Fibroblast of lung (primary cell): ENCODE measurements at regions not wholly inside any gene's neighbourhood (a gene's known extent, or its start where the extent isn't known, plus 50 kb on each side); places are given as distances from the start of the nearest gene placed in this dataset.

Experiments
- DNase-seq, 2 donors: peaks; one replicate each; pipeline versions ENCODE4 v3.0.0 to v3.0.0-alpha.2; 2010; ENCODE audit warnings: low read depth in 2 of 2
- H2AFZ ChIP-seq: 2 replicates; pipeline ENCODE4 v1.5.1; 2012; ENCODE audit warnings: low read length, control low read depth, inconsistent platforms
- H3K27ac ChIP-seq: 2 replicates; pipeline ENCODE4 v1.5.1; 2011; ENCODE audit warnings: low read length, control low read depth; ENCODE audit not compliant: insufficient read depth
- H3K27me3 ChIP-seq: 2 replicates; pipeline ENCODE4 v1.5.1; 2011; ENCODE audit warnings: mild to moderate bottlenecking, low read length; ENCODE audit not compliant: control insufficient read depth, insufficient read depth
- H3K36me3 ChIP-seq: 2 replicates; pipeline ENCODE4 v1.5.1; 2011; ENCODE audit warnings: low read length; ENCODE audit not compliant: control insufficient read depth, insufficient read depth
- H3K4me1 ChIP-seq: 2 replicates; pipeline ENCODE4 v1.5.1; 2011; ENCODE audit warnings: low read length; ENCODE audit not compliant: control insufficient read depth, insufficient read depth; ENCODE audit errors: extremely low read depth
- H3K4me2 ChIP-seq: 2 replicates; pipeline ENCODE4 v1.5.1; 2011; ENCODE audit warnings: low read length, control low read depth; ENCODE audit not compliant: insufficient read depth; ENCODE audit errors: extremely low read depth
- H3K4me3 ChIP-seq, 4 experiments: fragments of 200-600 bp in 1 of 4; sonication (generic) in 1 of 4; replicated peaks in 1 of 4; 2 replicates each; pipeline ENCODE4 v1.5.1; 2011 to 2016; ENCODE audit warnings: low read length in 4 of 4, low read depth in 3 of 4, mild to moderate bottlenecking in 3 of 4, control low read depth in 2 of 4, inconsistent platforms in 1 of 4, mixed read lengths in 1 of 4; ENCODE audit not compliant: insufficient read depth in 1 of 4; ENCODE audit errors: control extremely low read depth in 1 of 4
- H3K79me2 ChIP-seq: 2 replicates; pipeline ENCODE4 v1.5.1; 2012; ENCODE audit warnings: mild to moderate bottlenecking, low read length, inconsistent platforms; ENCODE audit not compliant: control insufficient read depth, insufficient read depth
- H3K9ac ChIP-seq: 2 replicates; pipeline ENCODE4 v1.5.1; 2011; ENCODE audit warnings: mild to moderate bottlenecking, low read length, control low read depth; ENCODE audit not compliant: insufficient read depth
- H3K9me3 ChIP-seq: 2 replicates; pipeline ENCODE4 v1.5.1; 2012; ENCODE audit warnings: low read depth, low read length; ENCODE audit not compliant: control insufficient read depth, insufficient read depth
- H4K20me1 ChIP-seq: 2 replicates; pipeline ENCODE4 v1.5.1; 2011; ENCODE audit warnings: low read length; ENCODE audit not compliant: control insufficient read depth, insufficient read depth; ENCODE audit errors: extremely low read depth
- EZH2 ChIP-seq: IDR thresholded peaks from 2 replicates; pipeline ENCODE4 v1.5.1; 2012; ENCODE audit warnings: low read length, control low read depth, mild to moderate bottlenecking; ENCODE audit errors: missing control alignments
- TF ChIP-seq, protein P1 (sequence below), 2 donors: IDR thresholded peaks in 1 of 2; conservative IDR thresholded peaks in 1 of 2; 1 replicate in 1 of 2; 2 replicates in 1 of 2; pipeline ENCODE4 v1.5.1; 2011 to 2012; ENCODE audit warnings: low read length in 2 of 2, control low read depth in 1 of 2, inconsistent platforms in 1 of 2, low read depth in 1 of 2, mild to moderate bottlenecking in 1 of 2

DNA sequence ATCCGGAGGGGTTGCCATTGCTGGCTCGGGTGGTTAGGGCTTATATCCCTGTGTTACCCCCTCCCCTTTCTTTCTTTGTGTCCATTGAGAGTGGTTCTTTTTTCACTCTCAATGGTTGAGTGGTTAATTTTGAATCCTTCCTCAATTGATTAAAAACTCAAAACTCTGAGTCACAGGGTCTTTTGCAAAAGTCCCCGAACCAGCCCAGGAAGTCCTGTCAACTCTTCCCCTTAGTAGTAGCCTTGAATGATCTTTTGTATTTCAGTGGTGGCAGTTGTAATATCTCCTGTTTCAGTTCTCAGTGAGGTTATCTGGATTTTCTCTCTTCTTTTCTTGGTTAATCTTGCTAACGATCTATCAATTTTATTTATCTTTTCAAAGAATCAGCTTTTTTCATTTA, 170.0 kb upstream of the GYPA start:
- Histone ChIP-seq H3K4me2 (no peak overlapping the region), H2AFZ (no peak overlapping the region), H3K4me3 (no peak overlapping the region), H3K9ac (no peak overlapping the region), H4K20me1 (no peaks in the 10 kb centered on the region), H3K27me3 (no peaks in the 10 kb centered on the region), H3K27ac (no peak overlapping the region), H3K79me2 (no peaks in the 10 kb centered on the region), H3K9me3 (no peaks in the 10 kb centered on the region), H3K36me3 (no peaks in the 10 kb centered on the region), H3K4me1 (no peaks in the 10 kb centered on the region)
- TF ChIP-seq EZH2, result no peak
- TF ChIP-seq, protein P1, sequence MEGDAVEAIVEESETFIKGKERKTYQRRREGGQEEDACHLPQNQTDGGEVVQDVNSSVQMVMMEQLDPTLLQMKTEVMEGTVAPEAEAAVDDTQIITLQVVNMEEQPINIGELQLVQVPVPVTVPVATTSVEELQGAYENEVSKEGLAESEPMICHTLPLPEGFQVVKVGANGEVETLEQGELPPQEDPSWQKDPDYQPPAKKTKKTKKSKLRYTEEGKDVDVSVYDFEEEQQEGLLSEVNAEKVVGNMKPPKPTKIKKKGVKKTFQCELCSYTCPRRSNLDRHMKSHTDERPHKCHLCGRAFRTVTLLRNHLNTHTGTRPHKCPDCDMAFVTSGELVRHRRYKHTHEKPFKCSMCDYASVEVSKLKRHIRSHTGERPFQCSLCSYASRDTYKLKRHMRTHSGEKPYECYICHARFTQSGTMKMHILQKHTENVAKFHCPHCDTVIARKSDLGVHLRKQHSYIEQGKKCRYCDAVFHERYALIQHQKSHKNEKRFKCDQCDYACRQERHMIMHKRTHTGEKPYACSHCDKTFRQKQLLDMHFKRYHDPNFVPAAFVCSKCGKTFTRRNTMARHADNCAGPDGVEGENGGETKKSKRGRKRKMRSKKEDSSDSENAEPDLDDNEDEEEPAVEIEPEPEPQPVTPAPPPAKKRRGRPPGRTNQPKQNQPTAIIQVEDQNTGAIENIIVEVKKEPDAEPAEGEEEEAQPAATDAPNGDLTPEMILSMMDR (conservative IDR thresholded peaks at IDR 0.05 in 1 of 2, IDR thresholded peaks at IDR 0.05 in 1 of 2; ENCODE audit: low read depth in 1 of 2, low read length in 2 of 2), result no peak
- no peak for DNase-seq

DNA sequence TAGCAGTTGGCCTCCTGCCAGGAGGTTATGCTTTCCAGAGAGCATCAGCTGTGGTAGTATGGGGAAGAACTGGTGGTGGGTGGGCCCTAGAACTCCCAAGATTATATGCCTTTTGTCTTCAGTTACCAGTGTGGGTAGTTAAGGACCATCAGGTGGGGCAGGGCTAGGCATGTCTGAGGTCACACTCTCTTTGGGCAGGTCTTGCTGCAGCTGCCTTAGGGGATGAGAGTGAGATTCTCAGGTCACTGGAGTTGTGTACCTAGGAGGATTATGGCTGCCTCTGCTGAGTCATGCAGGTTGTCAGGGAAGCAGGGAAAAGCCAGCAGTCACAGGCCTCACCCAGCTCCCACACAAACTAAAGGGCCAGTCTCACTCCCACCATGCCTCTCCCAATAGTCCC, 172.9 kb upstream of the GYPA start:
- Histone ChIP-seq H3K9ac (no peak overlapping the region), H3K27ac (no peak overlapping the region), H3K4me1 (no peaks in the 10 kb centered on the region), H2AFZ (no peak overlapping the region), H3K4me3 (no peak overlapping the region), H4K20me1 (no peaks in the 10 kb centered on the region), H3K27me3 (no peaks in the 10 kb centered on the region), H3K36me3 (no peaks in the 10 kb centered on the region), H3K79me2 (no peaks in the 10 kb centered on the region), H3K9me3 (no peaks in the 10 kb centered on the region), H3K4me2 (no peak overlapping the region)
- TF ChIP-seq, protein P1 (conservative IDR thresholded peaks at IDR 0.05 in 1 of 2, IDR thresholded peaks at IDR 0.05 in 1 of 2; ENCODE audit: low read depth in 1 of 2, low read length in 2 of 2), result no peak
- no peak for TF ChIP-seq EZH2
- no peak for DNase-seq

DNA sequence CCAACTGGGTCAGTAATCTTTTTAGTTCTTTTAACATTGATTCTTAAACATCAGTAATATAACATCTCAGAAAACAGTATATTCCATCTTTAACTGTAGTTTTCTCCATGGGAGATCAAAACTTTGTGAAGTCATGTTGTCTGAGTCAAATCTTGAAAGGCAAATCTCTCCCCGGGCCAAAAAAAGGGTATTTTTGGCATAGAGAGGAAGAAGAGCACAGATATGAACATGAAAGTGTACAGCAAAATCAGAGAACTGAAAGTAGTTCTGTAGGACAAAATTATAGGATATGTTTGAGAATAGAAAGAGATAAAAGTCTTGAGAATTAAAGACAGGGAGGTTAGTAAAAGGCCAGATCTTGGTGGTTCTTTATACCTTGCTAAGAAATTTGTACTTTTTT, 176.4 kb upstream of the GYPA start:
- no peak for DNase-seq
- Histone ChIP-seq H3K27me3 (no peaks in the 10 kb centered on the region), H3K4me3 (no peak overlapping the region), H2AFZ (no peak overlapping the region), H3K9me3 (no peaks in the 10 kb centered on the region), H3K36me3 (no peaks in the 10 kb centered on the region), H3K4me1 (no peaks in the 10 kb centered on the region), H3K9ac (no peak overlapping the region), H4K20me1 (no peaks in the 10 kb centered on the region), H3K4me2 (no peak overlapping the region), H3K79me2 (no peaks in the 10 kb centered on the region), H3K27ac (no peak overlapping the region)
- TF ChIP-seq EZH2, result no peak
- TF ChIP-seq, protein P1 (conservative IDR thresholded peaks at IDR 0.05 in 1 of 2, IDR thresholded peaks at IDR 0.05 in 1 of 2; ENCODE audit: low read depth in 1 of 2, low read length in 2 of 2), result no peak
